Tibial nerve (tissue), 4 donors: ENCODE measurements at regions not wholly inside any gene's neighbourhood (a gene's known extent, or its start where the extent isn't known, plus 50 kb on each side); places are given as distances from the start of the nearest gene placed in this dataset.

Experiments
- DNase-seq, 2 donors: peaks; one replicate each; pipeline ENCODE4 v3.0.0-alpha.2; 2019; ENCODE audit warnings: low spot score in 2 of 2
- H3K27ac ChIP-seq, 4 donors: fragments of 200-600 bp; sonication (generic) in 3 of 4; one replicate each; pipeline ENCODE4 v1.5.1; 2017 to 2019; ENCODE audit warnings: mild to moderate bottlenecking in 1 of 4
- H3K27me3 ChIP-seq, 2 donors: fragments of 200-600 bp; sonication (generic) in 1 of 2; one replicate each; pipeline versions ENCODE4 v1.5.1 to v1.6.0; 2017 to 2019
- H3K36me3 ChIP-seq, 3 donors: fragments of 200-600 bp; sonication (generic); one replicate each; pipeline ENCODE4 v1.5.1; 2018 to 2019
- H3K4me1 ChIP-seq, 4 donors: fragments of 200-600 bp; sonication (generic) in 3 of 4; one replicate each; pipeline ENCODE4 v1.5.1; 2017 to 2019
- H3K4me3 ChIP-seq, 4 donors: fragments of 200-600 bp; sonication (generic) in 3 of 4; one replicate each; pipeline ENCODE4 v1.5.1; 2017 to 2019; ENCODE audit warnings: mild to moderate bottlenecking in 1 of 4, moderate library complexity in 1 of 4
- H3K9me3 ChIP-seq, 4 donors: fragments of 200-600 bp; sonication (generic) in 3 of 4; one replicate each; pipeline ENCODE4 v1.5.1; 2017 to 2019
- CTCF ChIP-seq, 5 experiments: fragments of 200-600 bp in 3 of 5; fragments of 450-650 bp in 2 of 5; sonication (generic) in 3 of 5; IDR thresholded peaks; one replicate each; pipeline ENCODE4 v1.5.1; 2016 to 2019; ENCODE audit warnings: antibody characterized with exemption in 5 of 5, mild to moderate bottlenecking in 3 of 5, moderate library complexity in 2 of 5
- EP300 ChIP-seq, 2 donors: sonication (generic); formaldehyde crosslinking; IDR thresholded peaks; one replicate each; pipeline ENCODE4 v1.6.1; 2017; ENCODE audit warnings: antibody characterized with exemption in 2 of 2, mild to moderate bottlenecking in 1 of 2
- POLR2A ChIP-seq, 2 donors: fragments of 450-650 bp; IDR thresholded peaks; one replicate each; pipeline ENCODE4 v1.6.1; 2017; ENCODE audit warnings: antibody characterized with exemption in 2 of 2, mild to moderate bottlenecking in 2 of 2, moderate library complexity in 2 of 2
- WGBS, 2 donors: methylation state at CpG; one replicate each; pipeline ENCODE4 v1.1.5; 2018; 5-methylcytosine and 5-hydroxymethylcytosine counted together

GRCh38 chr11:134727636-134728035 lies 315.6 kb upstream of the B3GAT1 start:
- no peak overlapping the region for H3K4me3 ChIP-seq
- no peaks in the 10 kb centered on the region for H3K36me3 ChIP-seq
- WGBS, 2 donors: 74 to 78% methylated on average over 5 of the region's 5 CpGs
- H3K4me1 ChIP-seq: no peaks in the 10 kb centered on the region
- TF ChIP-seq CTCF (IDR thresholded peaks at IDR 0.05) (no peak), POLR2A (IDR thresholded peaks at IDR 0.05) (no peak)
- H3K27ac ChIP-seq: no peak overlapping the region
- H3K9me3 ChIP-seq: no peaks in the 10 kb centered on the region
- no peak for DNase-seq
- peaks cover 0 to 8% of the 10 kb centered on the region in 2 donors for H3K27me3 ChIP-seq

- 75 to 77% methylated on average over 13 of the region's 13 CpGs for WGBS, 2 donors
- TF ChIP-seq CTCF (IDR thresholded peaks at IDR 0.05) (no peak), POLR2A (IDR thresholded peaks at IDR 0.05) (no peak), EP300 (IDR thresholded peaks at IDR 0.05) (no peak)
- Histone ChIP-seq H3K27ac (no peak overlapping the region), H3K4me3 (no peak overlapping the region), H3K4me1 (no peaks in the 10 kb centered on the region), H3K27me3 (peaks cover 0 to 8% of the 10 kb centered on the region in 2 donors), H3K36me3 (no peaks in the 10 kb centered on the region), H3K9me3 (no peaks in the 10 kb centered on the region)
- no peak for DNase-seq
Observed at GRCh38 chr11:134727204-134727603, 315.2 kb upstream of the B3GAT1 start.

- no peaks in the 10 kb centered on the region for H3K36me3 ChIP-seq
- peaks cover 0 to 5% (median 0%) of the 10 kb centered on the region in 4 donors for H3K9me3 ChIP-seq
- H3K4me3 ChIP-seq: no peak overlapping the region
- H3K27me3 ChIP-seq: peaks cover 0 to 8% of the 10 kb centered on the region in 2 donors
- H3K4me1 ChIP-seq: no peaks in the 10 kb centered on the region
- TF ChIP-seq CTCF (IDR thresholded peaks at IDR 0.05) (no peak), POLR2A (IDR thresholded peaks at IDR 0.05) (no peak), EP300 (IDR thresholded peaks at IDR 0.05) (no peak)
- DNase-seq: no peak
- no peak overlapping the region for H3K27ac ChIP-seq
- 66 to 74% methylated on average over 15 to 21 of the region's 21 CpGs for WGBS, 2 donors
Observed at GRCh38 chr11:134725716-134726639, 313.9 kb upstream of the B3GAT1 start.

- Histone ChIP-seq H3K27ac (no peak overlapping the region), H3K27me3 (peaks cover 0 to 8% of the 10 kb centered on the region in 2 donors), H3K4me3 (no peak overlapping the region), H3K4me1 (no peaks in the 10 kb centered on the region), H3K36me3 (no peaks in the 10 kb centered on the region), H3K9me3 (peaks cover 0 to 12% (median 0%) of the 10 kb centered on the region in 4 donors)
- no peak for DNase-seq
- no peak for TF ChIP-seq CTCF (IDR thresholded peaks at IDR 0.05)
- no peak for TF ChIP-seq EP300 (IDR thresholded peaks at IDR 0.05)
- no peak for TF ChIP-seq POLR2A (IDR thresholded peaks at IDR 0.05)
- 58 to 71% methylated on average over 12 of the region's 12 CpGs for WGBS, 2 donors
Observed at GRCh38 chr11:134725211-134725610, 313.2 kb upstream of the B3GAT1 start.

- Histone ChIP-seq H3K4me1 (no peaks in the 10 kb centered on the region), H3K27me3 (peaks cover 0 to 8% of the 10 kb centered on the region in 2 donors), H3K27ac (no peak overlapping the region), H3K4me3 (no peak overlapping the region), H3K9me3 (peaks cover 0 to 12% (median 0%) of the 10 kb centered on the region in 4 donors), H3K36me3 (no peaks in the 10 kb centered on the region)
- WGBS, 2 donors: 68 to 72% methylated on average over 9 of the region's 9 CpGs
- no peak for DNase-seq
- TF ChIP-seq EP300 (IDR thresholded peaks at IDR 0.05) (no peak), CTCF (IDR thresholded peaks at IDR 0.05) (no peak), POLR2A (IDR thresholded peaks at IDR 0.05) (no peak)
Observed at GRCh38 chr11:134724779-134725140, 312.7 kb upstream of the B3GAT1 start.
